GM12873 (cell line): ENCODE measurements at regions not wholly inside any gene's neighbourhood (a gene's known extent, or its start where the extent isn't known, plus 50 kb on each side); places are given as distances from the start of the nearest gene placed in this dataset.

ENCODE experiments used
- CTCF ChIP-seq: IDR thresholded peaks from 2 replicates; pipeline ENCODE4 v1.5.1; 2012; ENCODE audit warnings: low read depth, mild to moderate bottlenecking, moderate library complexity, low read length, control low read depth; ENCODE audit not compliant: insufficient read depth; ENCODE audit errors: missing control alignments

GRCh38 chr20:60649541-60649940 is 602.5 kb upstream of the CDH4 start:
- TF ChIP-seq CTCF, result no peak

- no peak for TF ChIP-seq CTCF
Observed at GRCh38 chr20:60650087-60650486, 602.0 kb upstream of the CDH4 start.

GRCh38 chr20:60652046-60652445 is 600.0 kb upstream of the CDH4 start:
- no peak for TF ChIP-seq CTCF

- TF ChIP-seq CTCF, result no peak
Observed at GRCh38 chr20:60652615-60653014, 599.4 kb upstream of the CDH4 start.

GRCh38 chr20:60653111-60653845 is 598.8 kb upstream of the CDH4 start:
- TF ChIP-seq CTCF, result no peak

GRCh38 chr20:60658681-60659080 is 593.4 kb upstream of the CDH4 start:
- no peak for TF ChIP-seq CTCF

- TF ChIP-seq CTCF, result no peak
Observed at GRCh38 chr20:60659240-60659639, 592.8 kb upstream of the CDH4 start.
